ENCODE measurements at regions not wholly inside any gene's neighbourhood (a gene's known extent, or its start where the extent isn't known, plus 50 kb on each side); places are given as distances from the start of the nearest gene placed in this dataset.

- TF ChIP-seq EP300 (IDR thresholded peaks at IDR 0.05) (no peak), CTCF (IDR thresholded peaks at IDR 0.05) (no peak), POLR2A (IDR thresholded peaks at IDR 0.05) (no peak)
Observed at GRCh38 chr7:92914645-92915044, 78.3 kb upstream of the CDK6 start.
